SW480 (cell line): ENCODE measurements at regions not wholly inside any gene's neighbourhood (a gene's known extent, or its start where the extent isn't known, plus 50 kb on each side); places are given as distances from the start of the nearest gene placed in this dataset.
A peak's percentile ranks its signal among the peaks of the same experiment; 100 is the strongest.
"Not testable (repeated sequence)": the region's sequence is repeated elsewhere in the genome, so short reads cannot be mapped to it uniquely, and the experiment has no call there.

ENCODE experiments used
- DNase-seq: peaks from one replicate; pipeline ENCODE4 v3.0.0-alpha.2; 2016; ENCODE audit warnings: low spot score

- DNase-seq, result no peak
Observed at GRCh38 chr5:110248921-110249320, 477.6 kb downstream of the TMEM232 start.

- DNase-seq, result no peak
Observed at GRCh38 chr5:110250355-110250754, 476.1 kb downstream of the TMEM232 start.

GRCh38 chr5:110250755-110251154 is 475.7 kb downstream of the TMEM232 start:
- no peak for DNase-seq

GRCh38 chr5:110251366-110251765 is 475.1 kb downstream of the TMEM232 start:
- no peak for DNase-seq

GRCh38 chr5:110255194-110255593 is 471.3 kb downstream of the TMEM232 start:
- no peak for DNase-seq

- no peak for DNase-seq
Observed at GRCh38 chr5:110256298-110256697, 470.2 kb downstream of the TMEM232 start.

GRCh38 chr5:110257971-110258370 is 468.5 kb downstream of the TMEM232 start:
- DNase-seq, result no peak

- peak; percentile 71 for DNase-seq
Observed at GRCh38 chr5:110258460-110259216, 467.8 kb downstream of the TMEM232 start.

GRCh38 chr5:110262749-110263148 is 463.7 kb downstream of the TMEM232 start:
- DNase-seq, result no peak

GRCh38 chr5:110264661-110265060 is 461.8 kb downstream of the TMEM232 start:
- DNase-seq, result no peak

- no peak for DNase-seq
Observed at GRCh38 chr5:110265162-110265561, 461.3 kb downstream of the TMEM232 start.

- DNase-seq, result no peak
Observed at GRCh38 chr5:110267714-110268113, 458.8 kb downstream of the TMEM232 start.

GRCh38 chr5:110268283-110268682 is 458.2 kb downstream of the TMEM232 start:
- DNase-seq, result no peak

- DNase-seq, result no peak
Observed at GRCh38 chr5:110268985-110269384, 457.5 kb downstream of the TMEM232 start.

GRCh38 chr5:110269478-110270142 is 456.9 kb downstream of the TMEM232 start:
- DNase-seq, result no peak

- no peak for DNase-seq
Observed at GRCh38 chr5:110275878-110276277, 450.6 kb downstream of the TMEM232 start.

GRCh38 chr5:110278449-110278848 is 448.0 kb downstream of the TMEM232 start:
- not testable (repeated sequence) for DNase-seq

- DNase-seq, result not testable (repeated sequence)
Observed at GRCh38 chr5:110284121-110284520, 442.4 kb downstream of the TMEM232 start.

GRCh38 chr5:110288766-110289511 is 437.5 kb downstream of the TMEM232 start:
- no peak for DNase-seq

GRCh38 chr5:110289512-110289810 is 437.0 kb downstream of the TMEM232 start:
- no peak for DNase-seq

GRCh38 chr5:110290542-110290941 is 435.9 kb downstream of the TMEM232 start:
- DNase-seq, result no peak

- no peak for DNase-seq
Observed at GRCh38 chr5:110294281-110294680, 432.2 kb downstream of the TMEM232 start.

GRCh38 chr5:110297152-110297670 is 429.3 kb downstream of the TMEM232 start:
- no peak for DNase-seq
